HCT116 (cell line): ENCODE measurements at regions not wholly inside any gene's neighbourhood (a gene's known extent, or its start where the extent isn't known, plus 50 kb on each side); places are given as distances from the start of the nearest gene placed in this dataset.

ENCODE experiments used
- EZH2phosphoT487 ChIP-seq: fragments of 200-600 bp; IDR thresholded peaks from 2 replicates; pipeline ENCODE4 v1.6.1; 2018; ENCODE audit warnings: antibody characterized with exemption, borderline replicate concordance
- RAD21 ChIP-seq: IDR thresholded peaks from 2 replicates; pipeline ENCODE4 v1.6.1; 2012; ENCODE audit warnings: low read depth, mild to moderate bottlenecking
- TF ChIP-seq, protein P1 (sequence below), 3 experiments: fragments of 200-600 bp in 1 of 3; sonication (generic) in 1 of 3; IDR thresholded peaks in 2 of 3; conservative IDR thresholded peaks in 1 of 3; 2 replicates each; pipeline ENCODE4 v1.5.1; 2012 to 2017; ENCODE audit warnings: low read depth in 2 of 3, low read length in 2 of 3, antibody characterized with exemption in 1 of 3, borderline replicate concordance in 1 of 3, control low read depth in 1 of 3, mild to moderate bottlenecking in 1 of 3, mixed read lengths in 1 of 3, mixed run types in 1 of 3, moderate library complexity in 1 of 3; ENCODE audit not compliant: insufficient read depth in 1 of 3

DNA sequence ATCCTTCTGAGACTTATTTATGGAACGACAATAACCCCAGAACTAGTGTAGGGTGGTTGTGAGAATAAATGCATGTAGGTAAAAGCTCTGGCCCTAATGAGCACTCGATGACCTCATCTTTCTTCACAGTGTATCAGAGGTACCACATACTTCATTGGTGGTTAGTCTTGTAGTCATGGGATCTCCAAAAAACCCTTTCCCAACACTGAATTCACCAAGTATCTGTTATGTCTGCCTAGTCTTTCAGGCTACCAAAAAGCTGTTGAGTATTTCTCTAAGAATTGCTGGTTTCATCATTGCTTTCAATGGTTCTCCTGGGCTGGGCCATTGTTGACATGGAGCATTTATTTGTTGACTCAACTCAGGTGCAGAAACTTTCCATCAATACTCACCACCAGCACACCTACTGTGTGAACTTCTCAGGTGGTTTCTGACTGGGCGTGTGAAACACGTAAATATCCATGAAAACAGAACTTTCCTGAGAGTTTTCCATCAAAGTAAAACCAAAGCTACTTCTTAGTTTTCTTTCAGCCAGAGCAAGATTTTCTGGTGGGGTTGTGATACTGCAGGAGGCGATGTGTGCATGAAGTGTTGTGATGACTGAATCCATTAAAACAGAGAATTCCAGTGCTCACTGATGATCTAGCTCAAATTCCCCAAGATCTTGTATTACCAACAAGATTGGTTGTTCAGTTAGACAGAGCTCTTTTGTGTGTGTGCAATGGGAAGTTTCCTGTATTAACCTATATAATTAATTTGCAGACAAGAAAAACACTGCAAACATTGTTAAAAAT is 51.4 kb upstream of the SLC35B4 start:
- TF ChIP-seq EZH2phosphoT487: no peak
- TF ChIP-seq RAD21: no peak
- TF ChIP-seq, protein P1, sequence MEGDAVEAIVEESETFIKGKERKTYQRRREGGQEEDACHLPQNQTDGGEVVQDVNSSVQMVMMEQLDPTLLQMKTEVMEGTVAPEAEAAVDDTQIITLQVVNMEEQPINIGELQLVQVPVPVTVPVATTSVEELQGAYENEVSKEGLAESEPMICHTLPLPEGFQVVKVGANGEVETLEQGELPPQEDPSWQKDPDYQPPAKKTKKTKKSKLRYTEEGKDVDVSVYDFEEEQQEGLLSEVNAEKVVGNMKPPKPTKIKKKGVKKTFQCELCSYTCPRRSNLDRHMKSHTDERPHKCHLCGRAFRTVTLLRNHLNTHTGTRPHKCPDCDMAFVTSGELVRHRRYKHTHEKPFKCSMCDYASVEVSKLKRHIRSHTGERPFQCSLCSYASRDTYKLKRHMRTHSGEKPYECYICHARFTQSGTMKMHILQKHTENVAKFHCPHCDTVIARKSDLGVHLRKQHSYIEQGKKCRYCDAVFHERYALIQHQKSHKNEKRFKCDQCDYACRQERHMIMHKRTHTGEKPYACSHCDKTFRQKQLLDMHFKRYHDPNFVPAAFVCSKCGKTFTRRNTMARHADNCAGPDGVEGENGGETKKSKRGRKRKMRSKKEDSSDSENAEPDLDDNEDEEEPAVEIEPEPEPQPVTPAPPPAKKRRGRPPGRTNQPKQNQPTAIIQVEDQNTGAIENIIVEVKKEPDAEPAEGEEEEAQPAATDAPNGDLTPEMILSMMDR (IDR thresholded peaks at IDR 0.05 in 2 of 3, conservative IDR thresholded peaks at IDR 0.05 in 1 of 3; ENCODE audit: borderline replicate concordance in 1 of 3, insufficient read depth in 1 of 3, low read depth in 2 of 3, low read length in 2 of 3): no peak
